ENCODE measurements at regions not wholly inside any gene's neighbourhood (a gene's known extent, or its start where the extent isn't known, plus 50 kb on each side); places are given as distances from the start of the nearest gene placed in this dataset.
"Not testable (repeated sequence)": the region's sequence is repeated elsewhere in the genome, so short reads cannot be mapped to it uniquely, and the experiment has no call there.

- TF ChIP-seq POLR2A (IDR thresholded peaks at IDR 0.05; ENCODE audit: low read depth, low read length): no peak
- TF ChIP-seq POLR2AphosphoS5 (IDR thresholded peaks at IDR 0.05; ENCODE audit: low read depth, low read length): no peak
- TF ChIP-seq TAF1 (IDR thresholded peaks at IDR 0.05; ENCODE audit: borderline replicate concordance, low read depth, low read length): no peak
- FAIRE-seq (no peak), DNase-seq (ENCODE audit: insufficient read length) (no peak)
Measured at GRCh38 chr1:96597218-96597617, 124.4 kb upstream of the PTBP2 start.

GRCh38 chr1:96598416-96599168, 123.0 kb upstream of the PTBP2 start:
- TF ChIP-seq TAF1 (IDR thresholded peaks at IDR 0.05; ENCODE audit: borderline replicate concordance, low read depth, low read length) (no peak), POLR2AphosphoS5 (IDR thresholded peaks at IDR 0.05; ENCODE audit: low read depth, low read length) (no peak), POLR2A (IDR thresholded peaks at IDR 0.05; ENCODE audit: low read depth, low read length) (no peak)
- DNase-seq (ENCODE audit: insufficient read length): no peak
- FAIRE-seq: no peak

GRCh38 chr1:96604620-96605019, 117.0 kb upstream of the PTBP2 start:
- FAIRE-seq; DNase-seq (ENCODE audit: insufficient read length): not testable (repeated sequence)

- not testable (repeated sequence) for FAIRE-seq; DNase-seq (ENCODE audit: insufficient read length)
Measured at GRCh38 chr1:96617375-96617774, 104.2 kb upstream of the PTBP2 start.

- DNase-seq (ENCODE audit: insufficient read length): no peak
- no peak for FAIRE-seq
Measured at GRCh38 chr1:96632045-96632664, 89.4 kb upstream of the PTBP2 start.

GRCh38 chr1:96633695-96634094, 87.9 kb upstream of the PTBP2 start:
- FAIRE-seq (no peak), DNase-seq (ENCODE audit: insufficient read length) (no peak)
- TF ChIP-seq POLR2AphosphoS5 (IDR thresholded peaks at IDR 0.05; ENCODE audit: low read depth, low read length): no peak
- TF ChIP-seq TAF1 (IDR thresholded peaks at IDR 0.05; ENCODE audit: borderline replicate concordance, low read depth, low read length): no peak
- TF ChIP-seq POLR2A (IDR thresholded peaks at IDR 0.05; ENCODE audit: low read depth, low read length): no peak

More at GRCh38 chr1:96632045-96632664, 89.4 kb upstream of the PTBP2 start:
- TF ChIP-seq POLR2AphosphoS5 (IDR thresholded peaks at IDR 0.05; ENCODE audit: low read depth, low read length): no peak

- FAIRE-seq (no peak), DNase-seq (ENCODE audit: insufficient read length) (no peak)
- TF ChIP-seq POLR2AphosphoS5 (IDR thresholded peaks at IDR 0.05; ENCODE audit: low read depth, low read length) (no peak), POLR2A (IDR thresholded peaks at IDR 0.05; ENCODE audit: low read depth, low read length) (no peak)
Measured at GRCh38 chr1:96634883-96635282, 86.7 kb upstream of the PTBP2 start.

- FAIRE-seq (no peak), DNase-seq (ENCODE audit: insufficient read length) (no peak)
- no peak for TF ChIP-seq TAF1 (IDR thresholded peaks at IDR 0.05; ENCODE audit: borderline replicate concordance, low read depth, low read length)
- no peak for TF ChIP-seq POLR2A (IDR thresholded peaks at IDR 0.05; ENCODE audit: low read depth, low read length)
- no peak for TF ChIP-seq POLR2AphosphoS5 (IDR thresholded peaks at IDR 0.05; ENCODE audit: low read depth, low read length)
Measured at GRCh38 chr1:96641282-96641681, 80.3 kb upstream of the PTBP2 start.

GRCh38 chr1:96643519-96643918, 78.1 kb upstream of the PTBP2 start:
- DNase-seq (ENCODE audit: insufficient read length) (no peak), FAIRE-seq (no peak)
- TF ChIP-seq POLR2AphosphoS5 (IDR thresholded peaks at IDR 0.05; ENCODE audit: low read depth, low read length): no peak
- no peak for TF ChIP-seq POLR2A (IDR thresholded peaks at IDR 0.05; ENCODE audit: low read depth, low read length)
- TF ChIP-seq TAF1 (IDR thresholded peaks at IDR 0.05; ENCODE audit: borderline replicate concordance, low read depth, low read length): no peak

GRCh38 chr1:96649301-96649700, 72.3 kb upstream of the PTBP2 start:
- FAIRE-seq: no peak
- DNase-seq (ENCODE audit: insufficient read length): no peak
- TF ChIP-seq POLR2A (IDR thresholded peaks at IDR 0.05; ENCODE audit: low read depth, low read length): no peak
- no peak for TF ChIP-seq POLR2AphosphoS5 (IDR thresholded peaks at IDR 0.05; ENCODE audit: low read depth, low read length)
- TF ChIP-seq TAF1 (IDR thresholded peaks at IDR 0.05; ENCODE audit: borderline replicate concordance, low read depth, low read length): no peak

- DNase-seq (ENCODE audit: insufficient read length) (no peak), FAIRE-seq (no peak)
- TF ChIP-seq TAF1 (IDR thresholded peaks at IDR 0.05; ENCODE audit: borderline replicate concordance, low read depth, low read length) (no peak), POLR2A (IDR thresholded peaks at IDR 0.05; ENCODE audit: low read depth, low read length) (no peak), POLR2AphosphoS5 (IDR thresholded peaks at IDR 0.05; ENCODE audit: low read depth, low read length) (no peak)
Measured at GRCh38 chr1:96651517-96651916, 70.1 kb upstream of the PTBP2 start.

GRCh38 chr1:96660051-96660450, 61.5 kb upstream of the PTBP2 start:
- FAIRE-seq (no peak), DNase-seq (ENCODE audit: insufficient read length) (no peak)
- TF ChIP-seq POLR2A (IDR thresholded peaks at IDR 0.05; ENCODE audit: low read depth, low read length) (no peak), POLR2AphosphoS5 (IDR thresholded peaks at IDR 0.05; ENCODE audit: low read depth, low read length) (no peak), TAF1 (IDR thresholded peaks at IDR 0.05; ENCODE audit: borderline replicate concordance, low read depth, low read length) (no peak)

GRCh38 chr1:96660503-96660902, 61.1 kb upstream of the PTBP2 start:
- FAIRE-seq: no peak
- DNase-seq (ENCODE audit: insufficient read length): no peak
- TF ChIP-seq POLR2A (IDR thresholded peaks at IDR 0.05; ENCODE audit: low read depth, low read length): no peak
- no peak for TF ChIP-seq POLR2AphosphoS5 (IDR thresholded peaks at IDR 0.05; ENCODE audit: low read depth, low read length)
- TF ChIP-seq TAF1 (IDR thresholded peaks at IDR 0.05; ENCODE audit: borderline replicate concordance, low read depth, low read length): no peak

Measured in GM12892 (cell line).